GM13977 (cell line): ENCODE measurements at regions not wholly inside any gene's neighbourhood (a gene's known extent, or its start where the extent isn't known, plus 50 kb on each side); places are given as distances from the start of the nearest gene placed in this dataset.

Experiments used
- DNase-seq: peaks from one replicate; pipeline ENCODE4 v3.0.0; 2012; ENCODE audit warnings: low spot score
- CTCF ChIP-seq: IDR thresholded peaks from 2 replicates; pipeline ENCODE4 v1.5.1; 2012; ENCODE audit warnings: mild to moderate bottlenecking, control low read depth; ENCODE audit not compliant: insufficient read depth; ENCODE audit errors: extremely low read depth, missing control alignments
- in situ Hi-C: fragments of 300-500 bp; cut with MboI; formaldehyde crosslinking; loops from one replicate; pipeline ENCODE4 v1.12.0; 2022; ENCODE audit warnings: low sequenced_read_pairs, low pct_unique_long_range_greater_than_20kb, mixed read lengths, inconsistent platforms; ENCODE audit not compliant: unreplicated experiment

- in situ Hi-C loops, result no loop called here
- TF ChIP-seq CTCF, result no peak
- DNase-seq, result no peak
Observed at GRCh38 chr1:229048896-229049295, 222.0 kb upstream of the RAB4A start.

GRCh38 chr1:229056046-229056445 is 214.9 kb upstream of the RAB4A start:
- no peak for DNase-seq
- no peak for TF ChIP-seq CTCF
- in situ Hi-C loops, result no loop called here

GRCh38 chr1:229058111-229058561 is 212.8 kb upstream of the RAB4A start:
- no peak for DNase-seq
- in situ Hi-C loops, result no loop called here
- no peak for TF ChIP-seq CTCF

- DNase-seq, result no peak
- in situ Hi-C loops, result no loop called here
- no peak for TF ChIP-seq CTCF
Observed at GRCh38 chr1:229058729-229059128, 212.2 kb upstream of the RAB4A start.

GRCh38 chr1:229059671-229060539 is 211.0 kb upstream of the RAB4A start:
- no peak for DNase-seq
- TF ChIP-seq CTCF, result no peak
- in situ Hi-C loops, result no loop called here

GRCh38 chr1:229062135-229062534 is 208.8 kb upstream of the RAB4A start:
- DNase-seq, result no peak
- in situ Hi-C loops, result no loop called here

More at GRCh38 chr1:229062135-229062534, 208.8 kb upstream of the RAB4A start:
- TF ChIP-seq CTCF, result no peak
